ENCODE measurements at regions not wholly inside any gene's neighbourhood (a gene's known extent, or its start where the extent isn't known, plus 50 kb on each side); places are given as distances from the start of the nearest gene placed in this dataset.
A peak's percentile ranks its signal among the peaks of the same experiment; 100 is the strongest.

DNA sequence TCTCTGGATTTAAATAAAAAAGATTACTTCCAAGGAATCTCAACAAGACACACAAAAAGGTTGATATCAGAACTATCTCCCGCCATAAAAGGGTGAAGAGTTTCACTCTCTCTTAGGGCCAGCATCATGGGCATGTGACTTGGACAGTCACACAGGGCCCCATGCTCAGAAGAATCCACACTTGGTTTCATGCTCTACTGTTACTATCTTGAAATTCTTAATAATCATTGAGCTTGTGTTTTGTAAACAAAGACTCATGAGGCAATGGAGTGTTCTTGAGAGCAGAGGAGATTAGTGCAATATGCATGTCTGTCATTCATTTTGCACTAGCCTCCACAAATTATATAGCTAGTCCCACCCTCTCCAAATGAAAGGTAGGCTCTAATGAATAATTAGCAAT lies 58.4 kb downstream of the HMHB1 start:
- no peak for DNase-seq

DNA sequence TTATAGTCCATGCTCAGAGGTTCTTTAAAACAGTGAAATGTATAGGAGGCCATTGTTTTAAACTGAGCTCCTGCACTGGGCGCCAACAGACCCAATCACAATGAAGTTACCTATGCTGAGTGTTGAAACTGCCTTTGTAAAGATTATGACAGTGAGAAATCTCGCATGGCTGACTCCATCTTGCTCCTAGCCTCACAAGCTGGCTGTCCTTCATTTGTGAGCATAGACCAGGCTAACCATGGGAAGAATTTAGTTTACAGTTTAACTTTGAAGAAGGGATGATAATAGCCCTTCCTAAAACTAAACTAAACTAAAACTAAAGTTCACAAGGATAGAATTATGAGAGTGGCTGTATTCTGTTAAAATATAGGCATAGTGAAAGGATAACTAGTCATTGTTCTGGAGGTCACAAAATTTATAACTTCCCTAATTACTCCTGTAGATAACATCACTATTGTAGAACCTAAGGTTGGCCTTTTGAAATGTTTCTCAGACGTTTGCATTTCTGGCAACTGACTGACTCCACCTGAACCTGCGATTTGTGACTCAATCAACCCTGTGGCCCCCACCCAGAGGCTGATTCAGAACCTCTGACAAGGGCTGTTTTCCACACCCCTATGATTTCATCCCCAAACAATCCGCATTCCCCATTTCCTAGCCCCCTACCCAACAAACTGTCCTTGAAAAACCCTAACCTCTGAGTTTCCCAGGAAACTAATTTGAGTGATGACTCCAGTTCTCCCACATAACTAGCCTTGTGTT lies 59.1 kb downstream of the HMHB1 start:
- no peak for DNase-seq

DNA sequence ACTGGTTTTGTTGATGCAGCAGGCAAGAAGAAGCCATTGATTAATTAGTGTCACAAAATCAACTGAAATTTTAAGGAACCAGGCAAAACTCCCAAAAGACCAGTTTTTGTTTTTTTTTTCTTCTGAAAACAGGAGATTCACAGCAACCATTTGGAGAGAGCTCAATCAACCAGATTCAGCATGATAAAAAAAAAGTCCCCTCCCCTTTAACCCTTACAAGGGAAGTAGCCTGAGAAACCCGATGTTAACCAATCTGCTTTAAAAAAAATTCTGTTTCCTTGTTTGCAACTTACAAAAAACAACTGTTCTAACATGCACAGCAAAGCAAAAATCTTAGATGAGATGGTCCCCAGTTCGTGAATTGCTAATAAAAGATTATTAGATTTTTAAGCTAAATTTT lies 59.7 kb downstream of the HMHB1 start:
- DNase-seq: no peak

DNA sequence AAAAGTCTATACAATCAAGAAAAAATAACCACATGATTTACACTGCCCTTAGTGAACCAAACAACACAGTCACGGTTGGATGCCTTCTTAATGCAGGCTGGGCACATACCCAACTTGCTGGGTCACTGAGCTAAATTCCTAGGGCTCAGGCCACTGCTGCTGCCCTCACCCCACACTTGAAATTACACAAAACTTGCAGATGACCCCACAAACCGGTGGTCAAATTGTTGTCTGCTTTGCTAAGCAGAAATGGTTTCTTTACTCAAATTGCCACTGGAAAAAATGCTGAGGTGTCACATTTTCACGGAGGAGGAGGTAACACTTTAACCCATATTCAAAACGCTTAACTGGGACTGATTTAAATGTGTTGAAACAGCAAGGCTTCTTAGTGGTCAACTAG lies 62.4 kb downstream of the HMHB1 start:
- no peak for DNase-seq

DNA sequence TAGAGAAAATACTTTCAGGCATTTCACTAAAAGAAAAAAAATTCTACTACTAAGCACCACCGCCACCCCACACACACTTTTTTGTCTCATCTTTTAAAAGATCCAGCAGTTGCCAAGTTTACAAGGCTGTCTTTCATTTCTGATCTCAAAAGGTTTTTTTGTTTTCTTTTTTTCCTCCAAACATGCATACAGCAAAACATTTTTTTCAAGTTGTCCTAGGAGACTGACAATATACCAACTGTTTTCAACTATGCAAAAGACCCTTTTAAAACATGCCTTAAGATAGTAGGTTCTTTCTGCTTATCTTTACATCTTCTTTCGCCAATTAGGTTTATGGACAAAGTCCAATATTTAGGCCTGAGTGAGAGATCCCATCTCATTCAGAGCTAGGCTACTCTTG lies 65.2 kb downstream of the HMHB1 start:
- no peak for DNase-seq

DNA sequence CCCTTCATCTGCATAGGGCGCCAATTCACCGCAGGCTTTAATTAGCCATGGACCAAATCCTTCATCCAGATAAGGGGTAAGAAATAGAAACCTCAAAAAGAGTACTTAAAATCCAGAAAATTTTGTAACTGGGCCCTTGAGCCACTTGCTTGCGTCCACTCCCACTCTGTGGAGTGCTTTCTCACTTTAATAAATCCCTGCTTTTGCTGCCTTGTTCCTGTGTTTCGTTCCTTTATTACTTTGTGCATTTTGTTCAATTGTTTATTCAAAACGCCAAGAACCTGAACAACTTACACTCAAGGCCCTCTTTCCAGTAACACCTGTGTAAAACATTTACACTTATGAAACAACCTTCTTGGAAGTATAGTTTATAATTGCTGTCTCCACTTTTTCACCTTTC lies 66.5 kb downstream of the HMHB1 start:
- no peak for DNase-seq

DNA sequence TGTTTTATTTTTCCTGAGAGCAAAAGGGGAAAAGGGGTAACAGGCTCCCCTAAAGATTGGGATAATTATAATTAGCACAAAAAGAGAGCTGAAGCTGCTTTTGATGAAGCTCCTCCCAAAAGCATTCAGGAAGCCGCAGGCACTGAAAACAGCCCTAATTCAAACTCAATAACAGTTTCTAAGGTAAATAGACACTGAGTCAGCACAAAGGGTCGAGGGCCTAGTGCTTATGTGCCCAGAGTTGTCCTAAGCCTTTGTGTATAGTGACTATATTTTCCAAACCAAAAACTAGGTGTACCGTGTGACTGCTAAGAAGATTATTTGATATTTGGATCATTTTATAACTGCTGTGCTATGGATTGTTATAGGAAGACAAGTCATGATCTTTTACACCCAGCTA lies 67.7 kb downstream of the HMHB1 start:
- DNase-seq: no peak

DNA sequence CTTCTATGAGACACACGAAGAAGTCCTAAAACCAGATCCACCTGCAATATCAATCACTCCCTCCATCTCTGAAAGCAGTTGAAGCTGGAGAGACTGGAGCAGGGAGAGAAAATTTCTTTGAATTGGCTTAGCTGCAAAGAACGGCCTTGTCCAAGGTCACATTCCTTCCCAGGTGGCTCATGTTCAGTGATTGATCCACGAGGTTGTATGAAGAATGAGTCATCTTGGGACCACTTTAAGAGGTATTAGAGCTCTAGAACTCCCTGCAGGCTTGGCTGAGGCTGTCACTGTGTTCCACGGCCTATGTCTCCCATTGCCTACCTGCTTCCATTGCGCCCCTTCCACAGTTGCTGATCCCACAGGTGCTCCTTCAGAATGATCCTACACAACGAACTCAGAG lies 68.2 kb downstream of the HMHB1 start:
- no peak for DNase-seq

DNA sequence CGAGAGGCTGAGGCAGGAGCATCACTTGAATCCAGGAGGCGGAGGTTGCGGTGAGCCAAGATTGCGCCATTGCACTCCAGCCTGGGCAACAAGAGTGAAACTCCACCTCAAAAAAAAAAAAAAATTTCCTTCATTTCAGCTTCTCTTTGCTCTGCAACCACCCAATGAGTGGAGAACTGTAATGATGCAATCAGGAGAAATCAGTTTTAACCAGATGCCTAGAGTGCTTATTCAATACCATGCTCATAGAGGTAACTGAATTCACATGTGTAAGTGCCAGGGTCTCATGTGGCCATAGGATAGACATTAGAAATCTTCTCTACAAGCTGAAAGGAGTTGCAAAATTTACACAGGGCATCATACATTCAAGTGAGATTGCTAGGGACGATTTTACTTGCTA lies 70.6 kb downstream of the HMHB1 start:
- no peak for DNase-seq

DNA sequence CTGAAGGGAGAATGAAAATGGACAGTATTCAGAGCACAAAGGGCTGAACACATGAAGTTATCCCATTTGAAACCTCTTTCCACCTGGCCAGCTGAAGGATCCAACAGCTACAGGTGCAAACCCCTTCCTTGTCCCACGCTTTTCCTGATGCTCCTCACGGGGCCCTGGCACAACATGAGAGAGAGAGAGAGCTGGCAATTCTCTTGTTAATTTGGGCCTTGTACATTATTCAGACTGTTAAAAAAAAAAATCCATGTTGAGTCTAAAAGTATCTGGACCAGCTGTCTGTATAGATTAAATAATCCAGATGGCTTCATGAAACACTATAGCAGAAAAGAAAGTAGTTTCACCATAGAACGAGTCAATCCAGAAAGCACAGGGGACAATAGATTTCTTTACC lies 74.1 kb downstream of the HMHB1 start:
- DNase-seq: no peak

DNA sequence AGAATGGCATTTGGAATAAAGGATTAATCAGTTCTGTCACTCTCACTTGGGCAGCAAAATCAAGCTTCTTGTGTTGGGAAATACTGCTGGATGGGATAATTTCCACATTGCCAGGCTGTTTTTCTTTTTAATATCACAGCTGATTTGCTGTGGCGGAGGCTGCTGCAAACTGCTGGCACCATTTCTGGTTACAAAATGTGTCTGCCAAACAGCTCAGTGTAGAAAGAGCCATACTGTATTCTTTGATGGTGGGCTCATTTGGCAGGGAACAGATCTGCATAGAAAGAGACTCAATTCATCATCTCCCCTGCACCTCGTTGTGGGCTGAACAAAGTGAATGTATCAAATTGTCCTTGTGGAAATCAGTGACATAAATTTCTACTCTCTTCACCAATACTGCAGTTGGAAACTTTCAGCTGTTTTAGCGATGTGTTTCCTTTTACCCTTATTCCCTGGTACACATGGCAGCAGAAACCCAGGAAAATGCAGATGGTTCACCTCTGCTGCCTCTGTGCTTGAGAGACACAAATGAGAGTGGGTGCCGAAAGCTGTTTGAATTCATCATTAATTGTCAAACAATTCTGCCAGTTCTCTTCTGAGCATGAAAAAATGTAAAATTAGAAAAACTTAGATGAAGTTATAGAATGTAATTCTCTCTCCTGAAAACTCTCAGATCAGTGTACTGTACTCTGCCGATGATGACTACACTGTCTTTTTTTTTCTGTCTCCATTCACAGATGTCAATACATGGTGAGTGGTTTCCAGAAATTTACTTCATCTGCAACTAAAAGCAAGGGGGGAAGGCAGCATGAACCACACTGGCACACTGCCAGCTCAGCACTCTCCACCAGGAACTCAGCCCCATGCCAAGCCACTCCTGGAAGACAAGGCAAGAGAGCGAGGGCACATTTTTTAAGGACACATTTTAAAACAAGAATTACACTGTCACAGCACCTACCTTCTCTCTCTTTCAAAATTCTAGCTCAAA lies 75.0 kb downstream of the HMHB1 start:
- peak in 3 of 4 experiments; percentile 8 to 22 (median 17) for DNase-seq

DNA sequence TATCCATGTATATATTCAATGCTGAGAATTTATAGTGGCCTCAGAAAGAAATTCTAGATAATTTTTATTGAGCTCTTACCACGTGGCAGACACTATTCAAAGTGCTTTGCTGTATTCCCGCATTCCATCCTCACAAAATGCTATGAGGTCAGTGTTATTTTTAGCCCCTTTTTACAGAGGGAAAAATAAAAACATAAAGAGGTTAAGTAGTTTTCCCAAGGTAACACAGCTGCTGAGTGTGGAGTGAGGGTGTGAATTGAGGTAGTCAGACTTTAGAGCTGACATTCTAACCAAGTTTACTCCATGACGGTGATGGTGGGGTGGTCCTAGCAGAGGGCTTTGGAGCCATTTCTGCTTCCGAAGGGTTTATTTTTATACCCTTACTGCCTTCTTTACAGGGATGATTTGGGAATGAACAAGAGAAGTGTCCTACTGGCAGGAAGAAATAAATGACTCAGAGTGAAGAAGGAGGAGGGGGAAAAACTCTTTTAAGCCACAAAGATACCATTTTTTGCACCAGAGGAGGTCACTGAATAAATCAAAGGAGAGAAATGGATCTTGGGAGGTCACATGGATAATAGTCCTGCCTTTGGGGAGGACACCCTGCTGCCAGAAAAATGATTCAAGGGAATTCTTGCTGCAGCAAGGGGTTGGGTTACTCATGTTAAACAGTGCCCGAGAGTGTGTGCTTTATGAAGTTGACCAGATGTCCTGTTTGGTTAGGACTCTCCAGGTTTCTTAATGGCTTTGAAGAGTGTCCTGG lies 76.1 kb downstream of the HMHB1 start:
- no peak for DNase-seq

DNA sequence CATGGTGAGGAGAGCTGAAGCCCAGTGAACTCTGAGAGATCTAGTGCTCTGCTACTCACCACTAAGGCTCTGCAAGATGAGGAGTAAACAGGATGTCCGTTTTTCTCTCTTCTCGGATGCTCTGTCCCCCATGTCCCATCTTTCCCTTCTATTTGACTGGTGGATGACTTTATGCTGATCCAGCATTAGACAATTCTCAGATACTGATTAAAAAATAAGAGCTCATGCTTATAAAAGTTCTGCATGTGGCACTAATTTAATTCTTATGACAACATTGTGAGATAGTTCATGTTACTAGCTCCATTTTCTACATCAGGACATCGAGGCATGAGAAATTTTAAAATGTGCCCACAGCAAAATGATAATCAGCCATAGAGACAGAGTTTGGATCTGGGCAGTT lies 77.0 kb downstream of the HMHB1 start:
- DNase-seq: no peak

DNA sequence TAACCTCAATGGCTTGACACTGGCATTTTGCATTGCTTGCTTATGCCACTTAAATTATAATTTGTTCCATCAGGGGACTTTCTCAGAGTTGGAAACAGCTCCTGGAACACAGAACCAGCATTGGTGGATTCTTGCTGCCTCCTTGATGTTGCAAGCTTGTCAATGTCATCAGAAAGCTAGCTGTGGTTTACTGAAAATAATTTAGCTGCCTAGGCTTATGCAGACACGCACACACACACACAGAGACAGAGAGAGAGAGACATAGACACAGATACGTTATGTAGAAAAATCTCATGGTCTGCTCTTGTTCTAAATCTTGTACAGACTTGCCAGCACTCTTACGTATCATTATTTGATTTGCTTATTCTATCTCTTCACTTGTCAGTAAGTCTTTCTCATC lies 78.0 kb downstream of the HMHB1 start:
- DNase-seq: no peak

DNA sequence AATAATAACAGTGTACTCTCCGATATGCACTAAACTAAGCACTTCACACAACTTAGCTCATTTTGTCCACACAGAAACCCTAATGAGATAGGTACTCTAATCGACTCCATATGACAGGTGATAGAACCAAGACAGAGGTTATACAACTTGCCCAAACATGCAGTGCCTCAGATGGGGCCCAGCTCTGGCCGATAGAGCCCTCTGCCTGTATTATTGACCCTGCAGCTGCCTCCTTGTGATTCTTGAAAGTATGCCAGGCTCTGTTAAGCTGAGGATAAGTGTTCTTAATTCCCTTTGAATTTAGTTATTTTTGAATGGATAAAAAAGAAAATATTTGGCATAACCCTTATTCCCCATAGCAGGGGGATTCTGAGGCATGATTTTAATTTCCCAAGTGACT lies 78.5 kb downstream of the HMHB1 start:
- no peak for DNase-seq

DNA sequence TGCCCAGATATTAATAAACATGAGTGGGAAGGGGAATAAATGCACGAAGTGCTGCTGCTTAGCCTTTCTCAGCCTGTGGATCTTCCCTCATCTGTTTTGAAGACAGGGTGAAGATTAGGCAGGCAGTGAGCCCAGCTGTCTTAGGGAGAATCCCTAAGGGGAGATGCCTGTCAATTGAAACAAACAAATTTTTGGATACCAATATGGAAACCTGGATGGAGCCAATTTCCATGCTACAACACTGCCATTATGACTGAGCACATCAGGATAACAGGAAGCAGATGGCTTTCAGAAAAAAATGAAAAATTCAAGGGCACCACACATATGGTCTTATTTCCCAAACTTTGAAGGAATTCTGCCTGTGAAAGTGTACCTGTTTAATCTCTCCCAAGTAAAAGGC lies 80.3 kb downstream of the HMHB1 start:
- DNase-seq: no peak

DNA sequence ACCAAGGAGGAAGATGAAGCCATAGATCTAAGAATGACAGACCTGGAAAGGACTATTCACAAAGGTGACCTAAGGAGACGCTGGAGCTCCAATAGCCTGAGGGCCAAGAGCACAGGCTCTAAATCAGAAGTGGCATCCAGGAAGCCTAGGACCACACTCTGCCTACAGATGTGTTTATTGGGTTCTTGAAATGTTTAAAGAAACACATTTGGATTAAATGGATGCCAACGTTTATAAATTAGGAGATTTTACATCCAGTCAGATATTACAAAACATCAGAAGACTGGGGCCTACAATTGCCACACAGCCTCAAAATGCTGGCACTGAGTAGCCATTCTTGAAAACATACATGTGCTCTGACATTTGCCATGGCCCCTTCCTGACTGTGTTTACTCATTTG lies 80.9 kb downstream of the HMHB1 start:
- no peak for DNase-seq

DNA sequence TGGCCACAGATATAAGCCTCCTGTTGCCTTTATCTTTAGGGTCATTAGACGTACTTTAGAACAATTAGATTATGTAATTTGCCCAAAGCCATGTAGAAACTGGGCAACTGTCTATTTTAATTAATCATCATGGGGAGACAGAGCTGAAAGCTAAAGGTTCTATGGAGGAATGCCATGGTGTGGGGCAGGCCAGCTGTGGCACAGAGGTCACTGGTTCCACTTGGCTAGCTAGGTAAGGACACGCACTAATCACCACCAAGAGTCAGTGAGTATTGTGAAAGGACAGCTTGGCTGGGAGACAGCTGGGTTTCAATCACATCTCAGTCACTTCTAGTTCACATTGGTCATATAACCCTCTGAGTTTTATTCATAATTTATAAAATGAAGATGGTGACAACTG lies 81.7 kb downstream of the HMHB1 start:
- no peak for DNase-seq

DNA sequence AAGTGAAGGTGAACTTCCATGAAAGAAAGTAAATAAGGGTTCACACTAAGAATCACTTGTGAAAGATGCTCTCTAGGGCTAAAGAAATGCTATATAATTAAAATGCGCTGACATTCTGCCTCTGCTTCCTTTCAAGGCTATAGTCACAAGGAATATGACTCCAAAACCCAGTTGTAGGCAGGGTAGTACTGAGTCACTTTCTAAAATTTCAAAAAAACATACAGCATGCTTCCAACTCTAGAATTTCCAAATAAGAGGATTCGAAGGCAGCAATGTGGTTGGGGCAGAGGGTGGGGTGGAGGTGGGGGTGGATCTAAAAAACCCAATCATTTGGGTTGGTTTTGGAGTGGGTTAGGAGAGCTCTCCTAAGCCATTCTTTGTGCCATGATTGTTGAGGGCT lies 84.6 kb downstream of the HMHB1 start:
- peak; percentile 6 to 50 (median 23) for DNase-seq

DNA sequence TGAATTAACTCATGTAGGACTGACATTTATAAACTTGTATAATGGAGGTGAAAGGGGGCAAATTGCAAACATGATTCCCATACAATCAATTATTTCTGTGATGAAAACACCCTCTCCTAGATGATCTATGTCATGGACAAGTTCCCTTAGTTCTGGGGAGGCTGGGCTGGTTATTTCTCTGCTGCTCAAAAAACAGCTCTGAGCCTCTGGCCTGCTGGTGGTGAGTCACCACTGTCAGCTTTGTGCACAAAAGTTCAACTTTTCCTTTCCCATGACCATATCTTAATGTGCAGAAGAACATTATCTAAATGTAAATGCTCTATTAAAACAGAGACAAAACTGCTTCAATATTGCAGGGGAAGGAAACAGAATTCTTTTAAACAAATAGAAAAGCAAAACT lies 85.0 kb downstream of the HMHB1 start:
- DNase-seq: peak; percentile 12 to 64 (median 58)

DNA sequence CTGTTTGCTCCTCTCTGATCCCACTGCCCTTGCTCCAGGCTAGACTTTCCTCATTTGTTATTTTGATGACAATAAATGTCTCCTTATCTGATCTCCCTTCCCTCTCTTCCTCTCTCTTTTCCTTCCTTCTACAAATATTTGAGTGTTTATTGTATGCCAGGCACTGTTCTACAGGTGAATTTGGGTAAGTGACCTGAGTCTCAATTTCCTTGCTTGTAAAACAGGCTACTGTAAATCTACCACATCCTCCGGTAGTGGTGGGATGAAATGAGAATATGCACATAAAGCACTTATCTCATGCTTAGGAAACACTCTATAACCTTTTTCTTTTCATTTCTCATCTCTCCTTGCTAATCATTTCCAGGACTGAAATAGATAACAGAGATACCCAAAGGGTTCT lies 86.4 kb downstream of the HMHB1 start:
- no peak for DNase-seq

DNA sequence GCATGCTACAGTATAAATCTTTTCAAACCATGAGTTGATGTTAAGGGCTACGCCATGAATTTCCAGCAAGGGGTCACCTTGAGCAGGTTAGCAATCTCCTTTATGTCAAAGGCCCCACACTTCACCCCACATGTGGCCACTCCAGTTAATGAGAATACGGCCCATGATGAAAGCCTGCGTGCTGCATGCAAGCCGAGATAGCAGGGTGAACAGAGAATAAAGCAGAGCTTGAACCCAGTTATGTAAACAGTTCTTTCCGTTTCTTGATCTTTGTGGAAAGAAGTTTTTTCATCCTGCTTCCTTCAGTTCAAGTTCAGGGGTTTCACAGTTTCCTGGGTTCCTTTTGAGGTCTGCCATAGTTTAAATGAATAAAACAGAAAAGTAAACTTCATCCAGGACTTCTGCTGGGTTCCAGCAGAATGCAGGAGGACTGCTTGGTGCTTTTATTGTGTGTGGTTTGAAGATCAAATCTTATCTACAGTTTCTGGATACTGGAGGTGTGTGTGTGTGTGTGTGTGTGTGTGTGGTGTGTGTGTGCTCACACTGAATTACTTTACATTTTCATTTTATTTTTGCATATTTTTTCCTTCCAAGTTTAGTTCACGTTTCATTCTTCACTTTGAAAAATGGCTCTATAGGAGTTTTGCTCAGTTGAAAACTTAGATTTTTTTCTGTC lies 87.1 kb downstream of the HMHB1 start:
- DNase-seq: no peak

DNA sequence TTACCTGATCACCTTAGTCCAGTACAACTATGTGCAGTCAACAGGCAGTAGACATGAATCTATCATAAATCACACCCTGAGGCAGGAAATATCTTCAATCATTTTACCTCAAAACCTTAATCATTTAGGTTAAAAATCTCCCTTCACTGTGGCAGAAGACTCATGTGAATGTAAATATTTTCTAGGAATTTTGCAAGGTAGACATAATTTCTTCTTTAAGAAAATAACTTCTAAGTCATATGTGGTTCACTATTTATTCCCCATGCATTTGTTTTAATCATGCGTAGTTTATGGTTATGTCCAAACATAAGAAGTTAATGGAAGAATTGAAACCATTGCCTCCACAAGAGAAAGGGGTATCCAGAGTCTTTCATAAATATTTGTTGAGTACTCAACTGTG lies 97.0 kb downstream of the HMHB1 start:
- DNase-seq: no peak

Data from suppressor macrophage (primary cell).